Gastroesophageal sphincter (tissue), 3 donors: ENCODE measurements at regions not wholly inside any gene's neighbourhood (a gene's known extent, or its start where the extent isn't known, plus 50 kb on each side); places are given as distances from the start of the nearest gene placed in this dataset.

Experiments
- EP300 ChIP-seq: sonication (generic); formaldehyde crosslinking; IDR thresholded peaks from one replicate; pipeline ENCODE4 v1.6.1; 2017; ENCODE audit warnings: antibody characterized with exemption, mild to moderate bottlenecking
- TF ChIP-seq, protein P1 (sequence below), 4 experiments: fragments of 200-600 bp in 2 of 4; fragments of 450-650 bp in 2 of 4; sonication (generic) in 1 of 4; IDR thresholded peaks; one replicate each; pipeline ENCODE4 v1.5.1; 2017 to 2019; ENCODE audit warnings: antibody characterized with exemption in 4 of 4, mild to moderate bottlenecking in 2 of 4, moderate library complexity in 2 of 4

- TF ChIP-seq EP300 = no peak
- TF ChIP-seq, protein P1, sequence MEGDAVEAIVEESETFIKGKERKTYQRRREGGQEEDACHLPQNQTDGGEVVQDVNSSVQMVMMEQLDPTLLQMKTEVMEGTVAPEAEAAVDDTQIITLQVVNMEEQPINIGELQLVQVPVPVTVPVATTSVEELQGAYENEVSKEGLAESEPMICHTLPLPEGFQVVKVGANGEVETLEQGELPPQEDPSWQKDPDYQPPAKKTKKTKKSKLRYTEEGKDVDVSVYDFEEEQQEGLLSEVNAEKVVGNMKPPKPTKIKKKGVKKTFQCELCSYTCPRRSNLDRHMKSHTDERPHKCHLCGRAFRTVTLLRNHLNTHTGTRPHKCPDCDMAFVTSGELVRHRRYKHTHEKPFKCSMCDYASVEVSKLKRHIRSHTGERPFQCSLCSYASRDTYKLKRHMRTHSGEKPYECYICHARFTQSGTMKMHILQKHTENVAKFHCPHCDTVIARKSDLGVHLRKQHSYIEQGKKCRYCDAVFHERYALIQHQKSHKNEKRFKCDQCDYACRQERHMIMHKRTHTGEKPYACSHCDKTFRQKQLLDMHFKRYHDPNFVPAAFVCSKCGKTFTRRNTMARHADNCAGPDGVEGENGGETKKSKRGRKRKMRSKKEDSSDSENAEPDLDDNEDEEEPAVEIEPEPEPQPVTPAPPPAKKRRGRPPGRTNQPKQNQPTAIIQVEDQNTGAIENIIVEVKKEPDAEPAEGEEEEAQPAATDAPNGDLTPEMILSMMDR (IDR thresholded peaks at IDR 0.05) = no peak
These were observed 103.2 kb downstream of the VAPA start for GRCh38 chr18:10017043-10017442.
